ENCODE measurements at regions not wholly inside any gene's neighbourhood (a gene's known extent, or its start where the extent isn't known, plus 50 kb on each side); places are given as distances from the start of the nearest gene placed in this dataset.

DNA sequence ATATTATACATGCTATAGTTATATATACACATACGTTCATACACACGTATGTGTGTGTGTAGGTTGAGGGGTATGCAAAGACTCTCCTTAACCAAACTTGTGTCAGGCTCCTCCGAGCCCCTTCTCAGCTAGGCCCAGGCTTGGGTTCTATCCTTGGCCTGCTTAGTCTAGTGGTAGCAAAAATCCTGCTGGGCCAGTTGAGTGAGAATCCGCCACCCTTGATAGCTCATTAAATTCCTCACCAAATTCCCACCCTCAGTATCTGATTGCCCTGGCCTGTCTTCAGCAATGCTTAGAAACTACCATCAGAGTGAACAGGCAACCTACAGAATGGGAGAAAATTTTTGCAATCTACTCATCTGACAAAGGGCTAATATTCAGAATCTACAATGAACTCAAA, 126.5 kb downstream of the TSN start:
- TF ChIP-seq CTCF (IDR thresholded peaks at IDR 0.05), result no peak
- no peak for DNase-seq (ENCODE audit: low spot score)
- ATAC-seq (ENCODE audit: low FRiP score), result no peak

DNA sequence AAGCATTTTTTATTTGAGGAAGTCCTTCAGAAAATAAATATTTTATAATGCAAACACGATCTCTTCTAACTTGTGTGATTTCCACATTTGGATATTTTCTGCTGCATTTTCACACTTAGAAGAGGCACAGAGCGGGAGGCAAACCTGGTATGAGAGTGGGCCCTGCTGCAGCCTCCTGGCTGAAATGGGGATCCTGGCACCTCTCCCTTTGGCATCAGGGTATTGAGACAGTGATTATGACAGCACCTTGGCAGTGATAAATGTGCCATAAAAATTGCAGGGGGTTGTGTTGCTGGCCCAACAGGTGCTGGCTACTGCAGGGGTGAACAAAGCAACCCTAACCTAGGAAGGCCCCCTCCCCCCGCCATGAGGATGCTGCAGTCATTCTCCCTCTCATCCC, 128.6 kb downstream of the TSN start:
- DNase-seq (ENCODE audit: low spot score) (no peak), ATAC-seq (ENCODE audit: low FRiP score) (no peak)
- no peak for TF ChIP-seq CTCF (IDR thresholded peaks at IDR 0.05)

DNA sequence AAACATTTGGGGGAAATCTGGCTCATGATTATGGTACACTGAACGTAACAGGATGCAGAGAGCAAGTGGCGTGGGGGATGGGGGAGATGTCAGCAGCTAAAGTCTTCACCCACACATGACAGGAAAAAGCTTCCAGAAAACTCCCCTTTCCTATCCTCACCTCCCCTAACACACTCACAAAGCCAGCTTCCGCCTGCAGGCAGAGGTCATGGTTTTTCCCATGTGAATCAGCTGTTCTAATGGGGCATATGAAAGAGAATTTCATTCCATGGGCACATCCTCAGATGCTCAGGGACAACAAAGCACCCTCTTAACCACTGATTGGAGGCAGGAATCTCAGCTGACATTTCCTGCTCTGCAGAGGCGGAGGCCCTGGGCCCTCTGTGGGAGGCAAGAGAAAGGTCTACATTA, 129.1 kb downstream of the TSN start:
- DNase-seq (ENCODE audit: low spot score) (no peak), ATAC-seq (ENCODE audit: low FRiP score) (no peak)
- TF ChIP-seq CTCF (IDR thresholded peaks at IDR 0.05), result no peak

DNA sequence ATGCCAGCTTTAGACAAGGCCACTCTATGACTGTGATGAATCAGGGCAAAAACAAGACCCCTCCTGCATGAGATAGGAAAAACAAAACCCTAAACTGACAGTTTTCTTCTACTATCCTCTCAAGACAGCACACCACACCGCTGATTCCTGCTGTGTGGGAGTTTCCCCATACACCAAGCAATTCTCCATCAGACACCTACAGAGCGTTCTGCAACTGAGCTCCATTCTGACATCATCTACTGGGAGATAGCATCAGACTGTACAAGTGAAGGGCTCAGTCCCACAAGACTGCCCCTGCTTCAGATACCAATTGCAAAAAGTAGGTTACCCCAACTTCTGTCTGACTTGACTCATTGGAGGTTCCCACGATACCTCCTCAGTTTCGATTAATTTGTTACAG, 130.6 kb downstream of the TSN start:
- no peak for TF ChIP-seq CTCF (IDR thresholded peaks at IDR 0.05)
- no peak for DNase-seq (ENCODE audit: low spot score)
- no peak for ATAC-seq (ENCODE audit: low FRiP score)

DNA sequence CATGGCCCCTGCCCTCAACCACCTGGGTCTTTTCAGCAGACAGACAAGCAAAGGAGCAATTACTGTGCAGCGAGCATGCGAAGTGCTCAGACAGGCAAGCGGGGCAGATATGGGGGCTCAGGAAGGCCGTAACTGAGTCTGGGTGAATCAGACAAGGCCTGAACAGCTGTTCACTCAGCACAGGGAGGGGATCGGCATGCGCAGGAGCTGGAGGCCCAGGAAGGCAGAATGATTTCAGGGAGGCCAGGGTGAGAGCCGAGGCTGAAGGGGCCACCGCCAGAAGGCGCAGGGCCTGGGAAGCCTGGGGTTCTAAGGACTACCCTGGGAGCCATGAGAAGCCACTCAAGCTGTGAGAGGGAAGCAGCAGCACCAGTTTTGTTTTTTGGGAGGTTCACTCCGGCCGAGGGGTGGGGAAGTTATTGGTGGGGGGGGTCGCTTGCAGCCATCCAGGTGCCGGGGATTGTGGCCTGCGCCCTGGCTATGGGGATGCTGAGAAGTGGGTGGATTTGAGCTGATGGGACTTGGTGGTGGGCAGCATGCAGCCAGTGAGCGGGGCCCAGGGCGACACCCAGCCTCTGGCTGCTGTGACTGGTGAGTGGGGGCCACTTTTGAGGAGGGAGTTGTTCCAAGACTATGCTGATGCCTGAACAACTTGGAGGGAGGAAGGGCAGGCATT, 132.2 kb downstream of the TSN start:
- TF ChIP-seq CTCF (IDR thresholded peaks at IDR 0.05), result no peak
- no peak for DNase-seq (ENCODE audit: low spot score)
- no peak for ATAC-seq (ENCODE audit: low FRiP score)

DNA sequence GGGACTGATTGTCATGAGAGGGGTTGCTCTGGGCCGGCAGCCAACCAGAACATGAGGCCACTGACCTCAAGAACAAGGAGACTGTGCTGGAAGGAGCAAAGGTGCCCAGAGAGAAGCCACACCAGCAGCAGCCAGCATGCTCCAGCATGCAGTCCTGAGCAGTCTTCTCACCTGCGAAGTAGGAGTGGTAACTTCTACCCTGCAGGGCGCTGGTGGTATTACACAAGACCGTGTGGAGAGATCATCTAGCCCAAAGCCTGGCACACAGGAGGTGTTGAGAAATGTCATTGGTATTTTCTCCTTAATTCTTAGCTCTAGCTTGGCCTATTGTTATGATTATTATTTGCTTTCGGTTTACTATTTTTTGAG, 132.7 kb downstream of the TSN start:
- DNase-seq (ENCODE audit: low spot score) (no peak), ATAC-seq (ENCODE audit: low FRiP score) (no peak)
- no peak for TF ChIP-seq CTCF (IDR thresholded peaks at IDR 0.05)

DNA sequence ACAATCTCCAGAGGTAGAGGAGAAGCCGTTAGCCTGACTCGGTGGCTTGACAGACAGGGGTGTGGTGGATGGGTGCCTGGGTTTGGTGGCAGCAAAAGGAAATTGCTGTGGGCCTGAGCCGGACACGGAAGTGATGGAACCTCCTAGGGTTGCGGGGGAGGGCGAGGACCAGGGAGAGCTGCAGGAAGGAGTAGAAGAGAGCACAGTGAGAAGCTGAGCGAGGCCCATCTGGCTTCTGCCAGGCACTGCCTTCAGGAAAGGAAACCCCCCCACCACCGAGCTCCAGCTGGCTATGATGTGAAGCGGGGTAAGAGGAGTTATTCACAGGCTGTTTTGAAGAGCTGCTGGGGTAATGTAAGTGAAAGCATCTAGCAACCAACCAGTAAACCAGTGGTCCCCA, 134.6 kb downstream of the TSN start:
- TF ChIP-seq CTCF (IDR thresholded peaks at IDR 0.05), result no peak
- DNase-seq (ENCODE audit: low spot score) (no peak), ATAC-seq (ENCODE audit: low FRiP score) (no peak)

Measured in omental fat pad (tissue), 3 donors.